Suppressor macrophage treated with lipopolysaccharide for 4 hours (primary cell): ENCODE measurements at regions not wholly inside any gene's neighbourhood (a gene's known extent, or its start where the extent isn't known, plus 50 kb on each side); places are given as distances from the start of the nearest gene placed in this dataset.
A peak's percentile ranks its signal among the peaks of the same experiment; 100 is the strongest.

Source experiments
- DNase-seq: peaks from one replicate; pipeline ENCODE4 v3.0.0-alpha.2; 2020

GRCh38 chr7:33821970-33822369, 83.4 kb upstream of the BMPER start:
- no peak for DNase-seq

GRCh38 chr7:33823913-33824312, 81.4 kb upstream of the BMPER start:
- no peak for DNase-seq

GRCh38 chr7:33824911-33825459, 80.4 kb upstream of the BMPER start:
- DNase-seq, result no peak

GRCh38 chr7:33825644-33826043, 79.7 kb upstream of the BMPER start:
- no peak for DNase-seq

- no peak for DNase-seq
These were observed 75.8 kb upstream of the BMPER start for GRCh38 chr7:33829536-33829935.

- DNase-seq, result no peak
These were observed 73.8 kb upstream of the BMPER start for GRCh38 chr7:33831389-33832141.

- no peak for DNase-seq
These were observed 73.0 kb upstream of the BMPER start for GRCh38 chr7:33832271-33832721.

GRCh38 chr7:33836797-33837355, 68.5 kb upstream of the BMPER start:
- DNase-seq, result no peak

- DNase-seq, result no peak
These were observed 67.9 kb upstream of the BMPER start for GRCh38 chr7:33837356-33837851.

GRCh38 chr7:33841031-33841430, 64.3 kb upstream of the BMPER start:
- DNase-seq, result no peak

- DNase-seq, result peak; percentile 0
These were observed 63.6 kb upstream of the BMPER start for GRCh38 chr7:33841705-33842129.

GRCh38 chr7:33842150-33842549, 63.2 kb upstream of the BMPER start:
- DNase-seq, result no peak

GRCh38 chr7:33845991-33846509, 59.3 kb upstream of the BMPER start:
- no peak for DNase-seq

- DNase-seq, result no peak
These were observed 56.3 kb upstream of the BMPER start for GRCh38 chr7:33849004-33849403.

- DNase-seq, result no peak
These were observed 55.3 kb upstream of the BMPER start for GRCh38 chr7:33849971-33850559.

GRCh38 chr7:33850768-33851167, 54.6 kb upstream of the BMPER start:
- no peak for DNase-seq

GRCh38 chr7:33852838-33853237, 52.5 kb upstream of the BMPER start:
- DNase-seq, result no peak

GRCh38 chr7:33853361-33854062, 51.8 kb upstream of the BMPER start:
- DNase-seq, result no peak

- no peak for DNase-seq
These were observed 51.2 kb upstream of the BMPER start for GRCh38 chr7:33854178-33854577.

GRCh38 chr7:33854801-33855350, 50.5 kb upstream of the BMPER start:
- peak; percentile 6 for DNase-seq
